Kidney (tissue), 13 donors: ENCODE measurements at regions not wholly inside any gene's neighbourhood (a gene's known extent, or its start where the extent isn't known, plus 50 kb on each side); places are given as distances from the start of the nearest gene placed in this dataset.

Experiments used
- DNase-seq, 5 donors: peaks; one replicate each; pipeline ENCODE4 v3.0.0-alpha.2; 2013 to 2020
- FAIRE-seq: peaks from 2 replicates; lab custom pipeline; 2012; peaks lifted over from hg19 to GRCh38; lab: Jason Lieb, UNC
- H3K27ac ChIP-seq, 2 donors: one replicate each; pipeline ENCODE4 v1.7.0; 2013; ENCODE audit warnings: low read depth in 2 of 2, low read length in 2 of 2, inconsistent platforms in 1 of 2
- H3K27me3 ChIP-seq: one replicate; pipeline ENCODE4 v1.7.1; 2013; ENCODE audit warnings: low read length, inconsistent platforms; ENCODE audit not compliant: control insufficient read depth, insufficient read depth
- H3K36me3 ChIP-seq, 3 donors: one replicate each; pipeline versions ENCODE4 v1.7.0 to v1.7.1; 2013; ENCODE audit warnings: low read length in 3 of 3, control low read depth in 1 of 3, inconsistent platforms in 1 of 3; ENCODE audit not compliant: insufficient read depth in 3 of 3, control insufficient read depth in 2 of 3
- H3K4me1 ChIP-seq, 3 donors: one replicate each; pipeline versions ENCODE4 v1.7.0 to v1.7.1; 2013; ENCODE audit warnings: low read length in 3 of 3, inconsistent platforms in 1 of 3, low read depth in 1 of 3; ENCODE audit not compliant: control insufficient read depth in 2 of 3, insufficient read depth in 2 of 3
- H3K4me3 ChIP-seq, 3 donors: one replicate each; pipeline versions ENCODE4 v1.7.0 to v1.8.1; 2013; ENCODE audit warnings: low read length in 3 of 3, control low read depth in 1 of 3, inconsistent platforms in 1 of 3
- H3K9ac ChIP-seq, 3 donors: one replicate each; pipeline versions ENCODE4 v1.7.0 to v1.7.1; 2013; ENCODE audit warnings: low read length in 3 of 3, control low read depth in 1 of 3, inconsistent platforms in 1 of 3
- H3K9me3 ChIP-seq, 3 donors: one replicate each; pipeline versions ENCODE4 v1.7.0 to v1.7.1; 2013; ENCODE audit warnings: low read length in 3 of 3, control low read depth in 1 of 3, inconsistent platforms in 1 of 3; ENCODE audit not compliant: control insufficient read depth in 2 of 3, insufficient read depth in 1 of 3
- CTCF ChIP-seq: IDR thresholded peaks from 3 replicates; pipeline ENCODE4 v1.5.1; 2012; ENCODE audit warnings: mild to moderate bottlenecking, moderate library complexity, borderline replicate concordance; ENCODE audit not compliant: insufficient read depth; ENCODE audit errors: extremely low read depth
- intact Hi-C: fragments of 100-400 bp; cut with DNase I; formaldehyde crosslinking; loops from one replicate; pipeline ENCODE4 v1.11.1; 2022
- donor health status: control.
- donor health status: control.
- donor health status: control.
- donor health status: control.
- donor health status: control.
- donor health status: DM: yes; HTN: yes; CAD: no.
- donor health status: Normal renal cell carcinoma (clear cell type).

GRCh38 chr13:89865164-89866064 lies 1482.1 kb upstream of the MIR17HG start:
- no peaks in the 10 kb centered on the region for H3K4me1 ChIP-seq
- no peak overlapping the region for H3K4me3 ChIP-seq
- no peak overlapping the region for H3K9ac ChIP-seq
- TF ChIP-seq CTCF: no peak
- H3K36me3 ChIP-seq: no peaks in the 10 kb centered on the region
- H3K27me3 ChIP-seq: no peaks in the 10 kb centered on the region
- no peak for FAIRE-seq
- H3K9me3 ChIP-seq: no peaks in the 10 kb centered on the region
- intact Hi-C loops: no loop called here
- H3K27ac ChIP-seq: no peak overlapping the region
- no peak for DNase-seq

- Histone ChIP-seq H3K9ac (no peak overlapping the region), H3K4me1 (no peaks in the 10 kb centered on the region), H3K27me3 (no peaks in the 10 kb centered on the region), H3K9me3 (no peaks in the 10 kb centered on the region), H3K4me3 (no peak overlapping the region), H3K27ac (no peak overlapping the region), H3K36me3 (no peaks in the 10 kb centered on the region)
- FAIRE-seq: no peak
- DNase-seq: no peak
- TF ChIP-seq CTCF: no peak
- intact Hi-C loops: no loop called here
Observed at GRCh38 chr13:89869312-89869711, 1478.2 kb upstream of the MIR17HG start.

DNA sequence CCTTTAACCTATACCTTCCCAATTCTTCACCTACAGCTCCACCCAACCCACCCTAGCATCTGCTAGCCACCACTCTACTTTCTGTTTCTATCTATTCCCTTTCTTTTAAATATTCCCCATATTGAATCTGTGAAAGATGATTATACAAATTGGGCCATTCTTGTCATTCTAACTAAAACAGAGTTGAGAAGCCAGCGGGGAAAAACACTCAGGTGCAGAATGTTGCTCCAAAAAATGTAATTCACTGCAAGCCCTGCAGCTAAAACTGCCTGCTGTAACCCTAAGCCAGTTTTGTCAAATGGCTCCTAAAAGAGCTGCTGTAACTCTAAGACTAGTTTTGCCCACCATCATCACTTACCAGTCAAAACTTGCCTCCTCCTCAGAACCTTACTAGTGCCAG lies 1468.6 kb upstream of the MIR17HG start:
- Histone ChIP-seq H3K9ac (no peak overlapping the region), H3K4me3 (no peak overlapping the region), H3K4me1 (no peaks in the 10 kb centered on the region), H3K36me3 (no peaks in the 10 kb centered on the region), H3K27ac (no peak overlapping the region), H3K9me3 (no peaks in the 10 kb centered on the region), H3K27me3 (no peaks in the 10 kb centered on the region)
- intact Hi-C loops: no loop called here
- no peak for TF ChIP-seq CTCF
- no peak for DNase-seq
- no peak for FAIRE-seq
